GM12878 (cell line): ENCODE measurements at regions not wholly inside any gene's neighbourhood (a gene's known extent, or its start where the extent isn't known, plus 50 kb on each side); places are given as distances from the start of the nearest gene placed in this dataset.

Experiments used
- ATAC-seq: fragments of 200-7000 bp; cut with Tn5 transposase; 3 replicates; pipeline ENCODE4 v1.9.1; 2020; ENCODE audit warnings: mild to moderate bottlenecking, moderate library complexity
- BruUV-seq: library from RNA; stranded (reverse); fragments of 400-500 nt; replicated peaks from 2 replicates; lab custom pipeline; 2021; lab: Mats Ljungman, UMichigan
- CTCF ChIA-PET: fragments of 300-600 bp; sonication (Branson Sonifier 250); formaldehyde crosslinking; extraction: SDS; loops from one replicate; lab custom pipeline; 2021; ENCODE audit warnings: inconsistent platforms; lab: Yijun Ruan, JAX
- POLR2A ChIA-PET: fragments of 350-600 bp; formaldehyde crosslinking; extraction: SDS; loops from one replicate; lab custom pipeline; 2021; ENCODE audit warnings: inconsistent platforms; lab: Charles Lee
- RAD21 ChIA-PET: fragments of 300-600 bp; sonication (Branson Sonifier 250); formaldehyde crosslinking; loops from one replicate; lab custom pipeline; 2023; ENCODE audit warnings: antibody characterized with exemption; ENCODE audit not compliant: unreplicated experiment; lab: Charles Lee
- SMC1A ChIA-PET: fragments of 300-600 bp; sonication (Branson Sonifier 250); formaldehyde crosslinking; loops from one replicate; lab custom pipeline; 2023; ENCODE audit not compliant: unreplicated experiment, uncharacterized antibody; lab: Charles Lee
- DNase-seq: peaks from one replicate; pipeline ENCODE4 v3.0.0-alpha.2; 2011; ENCODE audit warnings: low read depth, low spot score
- FAIRE-seq: peaks from 3 replicates; lab custom pipeline; 2011; peaks lifted over from hg19 to GRCh38; lab: Jason Lieb, UNC
- H2AFZ ChIP-seq: 2 replicates; pipeline ENCODE4 v1.6.0; 2011; ENCODE audit warnings: low read depth, low read length, control low read depth; ENCODE audit not compliant: control insufficient read depth
- H3K27ac ChIP-seq: 2 replicates; pipeline ENCODE4 v1.5.1; 2011; ENCODE audit warnings: control low read depth; ENCODE audit not compliant: control insufficient read depth, insufficient read depth
- H3K27me3 ChIP-seq, 2 experiments: replicated peaks in 1 of 2; 2 replicates each; pipeline versions ENCODE4 v1.6.0 to v1.6.1; 2011; ENCODE audit warnings: low read length in 1 of 2; ENCODE audit not compliant: control insufficient read depth in 2 of 2, insufficient read depth in 2 of 2
- H3K36me3 ChIP-seq, 2 experiments: 2 replicates each; pipeline ENCODE4 v1.5.1; 2011; ENCODE audit warnings: low read length in 1 of 2; ENCODE audit not compliant: control insufficient read depth in 2 of 2, insufficient read depth in 2 of 2
- H3K4me1 ChIP-seq: 2 replicates; pipeline ENCODE4 v1.6.1; 2011; ENCODE audit warnings: mild to moderate bottlenecking, low read length, moderate library complexity, mixed read lengths; ENCODE audit not compliant: control insufficient read depth, insufficient read depth
- H3K4me2 ChIP-seq: 2 replicates; pipeline ENCODE4 v1.6.0; 2011; ENCODE audit warnings: control low read depth; ENCODE audit not compliant: control insufficient read depth, insufficient read depth
- H3K4me3 ChIP-seq: fragments of 200-600 bp; sonication (generic); 2 replicates; pipeline ENCODE4 v1.5.1; 2016
- H3K79me2 ChIP-seq: 2 replicates; pipeline ENCODE4 v1.6.0; 2011; ENCODE audit warnings: low read length; ENCODE audit not compliant: control insufficient read depth, insufficient read depth
- H3K9ac ChIP-seq: 2 replicates; pipeline ENCODE4 v1.8.0; 2011; ENCODE audit warnings: low read length, control low read depth, mixed read lengths; ENCODE audit not compliant: control insufficient read depth, insufficient read depth
- H3K9me3 ChIP-seq: replicated peaks from 3 replicates; pipeline ENCODE4 v1.5.1; 2011; ENCODE audit warnings: mild to moderate bottlenecking, low read length; ENCODE audit not compliant: control insufficient read depth, insufficient read depth
- H4K20me1 ChIP-seq: 2 replicates; pipeline ENCODE4 v1.6.0; 2011; ENCODE audit not compliant: control insufficient read depth, insufficient read depth
- ATF3 ChIP-seq: IDR thresholded peaks from 2 replicates; pipeline ENCODE4 v1.6.1; 2011; ENCODE audit warnings: low read depth, mild to moderate bottlenecking, low read length, moderate library complexity, borderline replicate concordance; ENCODE audit errors: extremely low read depth
- ATF7 ChIP-seq: fragments of 450-650 bp; IDR thresholded peaks from 2 replicates; pipeline ENCODE4 v1.6.1; 2016; ENCODE audit warnings: low read depth, mild to moderate bottlenecking
- CBX3 ChIP-seq: fragments of 200-600 bp; sonication (generic); IDR thresholded peaks from 2 replicates; pipeline ENCODE4 v1.6.1; 2016; ENCODE audit warnings: low read depth, borderline replicate concordance
- CREM ChIP-seq: IDR thresholded peaks from 2 replicates; pipeline ENCODE4 v1.6.1; 2014; ENCODE audit warnings: antibody characterized with exemption, low read depth
- EED ChIP-seq: sonication (generic); IDR thresholded peaks from 2 replicates; pipeline ENCODE4 v1.6.1; 2016; ENCODE audit warnings: antibody characterized with exemption, low read depth
- JUNB ChIP-seq: IDR thresholded peaks from 2 replicates; pipeline ENCODE4 v1.6.1; 2016; ENCODE audit warnings: antibody characterized with exemption, mild to moderate bottlenecking
- MTA3 ChIP-seq: IDR thresholded peaks from 2 replicates; pipeline ENCODE4 v1.6.1; 2012; ENCODE audit warnings: low read length, inconsistent platforms, borderline replicate concordance
- MYB ChIP-seq: fragments of 150-350 bp; IDR thresholded peaks from 2 replicates; pipeline ENCODE4 v1.6.1; 2014; ENCODE audit warnings: mild to moderate bottlenecking, low read depth, low read length, borderline replicate concordance
- NFIC ChIP-seq: IDR thresholded peaks from 2 replicates; pipeline ENCODE4 v1.6.1; 2012; ENCODE audit warnings: low read depth, mild to moderate bottlenecking, inconsistent platforms, low read length, moderate library complexity
- NFXL1 ChIP-seq: fragments of 450-650 bp; IDR thresholded peaks from 2 replicates; pipeline ENCODE4 v1.6.1; 2017; ENCODE audit warnings: antibody characterized with exemption, mild to moderate bottlenecking, borderline replicate concordance
- PAX8 ChIP-seq: fragments of 450-650 bp; IDR thresholded peaks from 2 replicates; pipeline ENCODE4 v1.6.1; 2017; ENCODE audit warnings: mild to moderate bottlenecking, moderate library complexity
- POLR2A ChIP-seq: IDR thresholded peaks from 2 replicates; pipeline ENCODE4 v1.6.1; 2011; ENCODE audit warnings: low read depth, mild to moderate bottlenecking, low read length
- ZNF24 ChIP-seq: fragments of 450-650 bp; IDR thresholded peaks from 2 replicates; pipeline ENCODE4 v1.6.1; 2017; ENCODE audit warnings: antibody characterized with exemption, mild to moderate bottlenecking
- ZSCAN29 ChIP-seq: fragments of 450-650 bp; IDR thresholded peaks from 2 replicates; pipeline ENCODE4 v1.6.1; 2017; ENCODE audit warnings: mild to moderate bottlenecking, moderate library complexity
- WGBS: methylation state at CpG from one replicate; pipeline ENCODE4 v1.1.6; 2016; ENCODE audit warnings: low lambda C conversion rate; ENCODE audit not compliant: insufficient replicate concordance, insufficient coverage; ENCODE audit errors: missing lambda C conversion rate; 5-methylcytosine and 5-hydroxymethylcytosine counted together
- in situ Hi-C: fragments of 300-500 bp; cut with MboI; formaldehyde crosslinking; loops from 9 replicates; pipeline ENCODE4 v1.14.3; 2018; ENCODE audit warnings: mixed read lengths
- intact Hi-C: fragments of 100-400 bp; cut with micrococcal nuclease; formaldehyde crosslinking; loops from one replicate; pipeline ENCODE4 v1.14.2; 2022; ENCODE audit not compliant: unreplicated experiment
- TF ChIP-seq, protein P1 (sequence below): IDR thresholded peaks from 2 replicates; pipeline ENCODE4 v1.6.1; 2012; ENCODE audit warnings: low read depth, low read length, improper control_type of control experiment
- TF ChIP-seq, protein P2 (sequence below): fragments of 450-650 bp; IDR thresholded peaks from 2 replicates; pipeline ENCODE4 v1.6.1; 2017; ENCODE audit warnings: antibody characterized with exemption, mild to moderate bottlenecking, moderate library complexity

GRCh38 chr10:123326674-123327073 lies 172.5 kb downstream of the BUB3 start:
- Histone ChIP-seq H4K20me1 (no peaks in the 10 kb centered on the region), H3K79me2 (no peaks in the 10 kb centered on the region), H3K9ac (no peak overlapping the region), H3K4me2 (no peak overlapping the region), H3K27me3 (no peaks in the 10 kb centered on the region), H3K9me3 (peaks cover 8% of the 10 kb centered on the region; the same call in 2 of the 3 replicates), H3K4me3 (no peak overlapping the region), H3K27ac (peak overlapping the region; percentile 39; the same call in 1 of the 2 replicates), H3K4me1 (peaks cover 48% of the 10 kb centered on the region), H2AFZ (no peak overlapping the region)
- ChIA-PET RAD21 (no interaction called here), POLR2A (no interaction called here)
- no TSS peak for BruUV-seq
- no peak for FAIRE-seq
- peak; percentile 71 for ATAC-seq
- TF ChIP-seq MYB (no peak), ATF3 (no peak), ATF7 (peak; percentile 31; the same call in 1 of the 2 replicates), CREM (peak; percentile 43; the same call in 1 of the 2 replicates), PAX8 (no peak), NFXL1 (no peak), CBX3 (no peak), JUNB (peak; percentile 71), EED (peak; percentile 49; the same call in 1 of the 2 replicates), ZSCAN29 (no peak), MTA3 (peak; percentile 52; the same call in 1 of the 2 replicates), NFIC (peak; percentile 50; the same call in 1 of the 2 replicates), ZNF24 (peak; percentile 74), POLR2A (no peak)
- TF ChIP-seq, protein P1, sequence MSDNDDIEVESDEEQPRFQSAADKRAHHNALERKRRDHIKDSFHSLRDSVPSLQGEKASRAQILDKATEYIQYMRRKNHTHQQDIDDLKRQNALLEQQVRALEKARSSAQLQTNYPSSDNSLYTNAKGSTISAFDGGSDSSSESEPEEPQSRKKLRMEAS = no peak
- TF ChIP-seq, protein P2, sequence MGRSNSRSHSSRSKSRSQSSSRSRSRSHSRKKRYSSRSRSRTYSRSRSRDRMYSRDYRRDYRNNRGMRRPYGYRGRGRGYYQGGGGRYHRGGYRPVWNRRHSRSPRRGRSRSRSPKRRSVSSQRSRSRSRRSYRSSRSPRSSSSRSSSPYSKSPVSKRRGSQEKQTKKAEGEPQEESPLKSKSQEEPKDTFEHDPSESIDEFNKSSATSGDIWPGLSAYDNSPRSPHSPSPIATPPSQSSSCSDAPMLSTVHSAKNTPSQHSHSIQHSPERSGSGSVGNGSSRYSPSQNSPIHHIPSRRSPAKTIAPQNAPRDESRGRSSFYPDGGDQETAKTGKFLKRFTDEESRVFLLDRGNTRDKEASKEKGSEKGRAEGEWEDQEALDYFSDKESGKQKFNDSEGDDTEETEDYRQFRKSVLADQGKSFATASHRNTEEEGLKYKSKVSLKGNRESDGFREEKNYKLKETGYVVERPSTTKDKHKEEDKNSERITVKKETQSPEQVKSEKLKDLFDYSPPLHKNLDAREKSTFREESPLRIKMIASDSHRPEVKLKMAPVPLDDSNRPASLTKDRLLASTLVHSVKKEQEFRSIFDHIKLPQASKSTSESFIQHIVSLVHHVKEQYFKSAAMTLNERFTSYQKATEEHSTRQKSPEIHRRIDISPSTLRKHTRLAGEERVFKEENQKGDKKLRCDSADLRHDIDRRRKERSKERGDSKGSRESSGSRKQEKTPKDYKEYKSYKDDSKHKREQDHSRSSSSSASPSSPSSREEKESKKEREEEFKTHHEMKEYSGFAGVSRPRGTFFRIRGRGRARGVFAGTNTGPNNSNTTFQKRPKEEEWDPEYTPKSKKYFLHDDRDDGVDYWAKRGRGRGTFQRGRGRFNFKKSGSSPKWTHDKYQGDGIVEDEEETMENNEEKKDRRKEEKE = no peak
- TF ChIP-seq, all 136 proteins: peak for 7
- SMC1A ChIA-PET = no interaction called here
- in situ Hi-C loops (no loop called here), intact Hi-C loops (loop anchor here (2.0 kb wide), 1 partner anchor 66 kb away; no protein-coding TSS in a partner anchor)
- 58% methylated on average over 1 of the region's 1 CpG for WGBS
- H3K36me3 ChIP-seq = no peaks in the 10 kb centered on the region
- CTCF ChIA-PET = interaction anchor here (1.4 kb wide), 1 partner anchor 228 kb away, joined by 4 read pairs; no protein-coding TSS in a partner anchor
- no peak for DNase-seq
